ENCODE measurements at regions not wholly inside any gene's neighbourhood (a gene's known extent, or its start where the extent isn't known, plus 50 kb on each side); places are given as distances from the start of the nearest gene placed in this dataset.

DNA sequence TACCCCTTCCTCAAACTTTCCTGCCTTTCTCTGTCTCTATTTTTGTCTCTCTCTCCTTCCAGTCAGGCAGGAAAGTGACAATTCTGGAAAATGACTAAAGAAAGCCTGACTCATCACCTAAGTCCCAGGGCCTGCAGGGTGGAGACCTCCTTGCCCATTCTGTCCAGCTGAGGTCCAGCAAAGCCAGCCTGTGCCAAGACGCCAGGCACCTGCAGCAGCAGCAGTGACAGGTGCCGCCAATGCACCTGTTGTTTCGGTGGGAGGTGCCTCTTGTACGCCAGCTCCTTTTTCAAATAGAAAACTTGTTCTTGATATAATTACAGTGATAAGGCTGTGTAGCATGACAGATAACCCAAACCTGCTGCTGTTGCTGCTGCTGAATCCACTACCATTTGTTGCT, 501.3 kb downstream of the NTRK3 start:
- no peak overlapping the region for H3K4me3 ChIP-seq (ENCODE audit: low read length)
- DNase-seq (ENCODE audit: low read depth), result no peak
- TF ChIP-seq, protein P1, sequence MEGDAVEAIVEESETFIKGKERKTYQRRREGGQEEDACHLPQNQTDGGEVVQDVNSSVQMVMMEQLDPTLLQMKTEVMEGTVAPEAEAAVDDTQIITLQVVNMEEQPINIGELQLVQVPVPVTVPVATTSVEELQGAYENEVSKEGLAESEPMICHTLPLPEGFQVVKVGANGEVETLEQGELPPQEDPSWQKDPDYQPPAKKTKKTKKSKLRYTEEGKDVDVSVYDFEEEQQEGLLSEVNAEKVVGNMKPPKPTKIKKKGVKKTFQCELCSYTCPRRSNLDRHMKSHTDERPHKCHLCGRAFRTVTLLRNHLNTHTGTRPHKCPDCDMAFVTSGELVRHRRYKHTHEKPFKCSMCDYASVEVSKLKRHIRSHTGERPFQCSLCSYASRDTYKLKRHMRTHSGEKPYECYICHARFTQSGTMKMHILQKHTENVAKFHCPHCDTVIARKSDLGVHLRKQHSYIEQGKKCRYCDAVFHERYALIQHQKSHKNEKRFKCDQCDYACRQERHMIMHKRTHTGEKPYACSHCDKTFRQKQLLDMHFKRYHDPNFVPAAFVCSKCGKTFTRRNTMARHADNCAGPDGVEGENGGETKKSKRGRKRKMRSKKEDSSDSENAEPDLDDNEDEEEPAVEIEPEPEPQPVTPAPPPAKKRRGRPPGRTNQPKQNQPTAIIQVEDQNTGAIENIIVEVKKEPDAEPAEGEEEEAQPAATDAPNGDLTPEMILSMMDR (IDR thresholded peaks at IDR 0.05; ENCODE audit: insufficient read depth, low read depth, low read length, missing control alignments), result no peak

DNA sequence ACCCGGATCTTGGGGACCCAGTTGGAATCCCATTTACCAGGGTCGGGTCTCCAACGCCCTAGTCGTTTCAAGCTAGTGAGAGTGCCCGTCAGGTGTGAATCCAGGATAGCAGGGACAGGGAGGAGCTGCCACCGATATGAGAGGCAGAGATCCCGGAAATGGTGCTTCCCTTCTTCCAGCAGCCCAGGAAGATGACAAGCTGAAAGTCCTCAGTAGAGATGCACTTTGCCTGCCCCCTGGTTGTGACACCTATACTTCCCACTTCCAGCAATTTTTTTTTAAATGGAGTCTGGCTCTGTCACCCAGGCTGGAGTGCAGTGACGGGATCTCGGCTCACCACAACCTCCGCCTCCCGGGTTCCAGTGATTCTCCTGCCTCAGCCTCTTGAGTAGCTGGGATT, 503.0 kb downstream of the NTRK3 start:
- DNase-seq (ENCODE audit: low read depth), result no peak

GRCh38 chr15:87752250-87752951, 504.1 kb downstream of the NTRK3 start:
- H3K4me3 ChIP-seq (ENCODE audit: low read length), result no peak overlapping the region
- peak; percentile 81 for DNase-seq (ENCODE audit: low read depth)
- TF ChIP-seq, protein P1 (IDR thresholded peaks at IDR 0.05; ENCODE audit: insufficient read depth, low read depth, low read length, missing control alignments), result no peak

More for the DNA sequence above, 503.0 kb downstream of the NTRK3 start:
- no peak overlapping the region for H3K4me3 ChIP-seq (ENCODE audit: low read length)
- TF ChIP-seq, protein P1 (IDR thresholded peaks at IDR 0.05; ENCODE audit: insufficient read depth, low read depth, low read length, missing control alignments), result no peak

DNA sequence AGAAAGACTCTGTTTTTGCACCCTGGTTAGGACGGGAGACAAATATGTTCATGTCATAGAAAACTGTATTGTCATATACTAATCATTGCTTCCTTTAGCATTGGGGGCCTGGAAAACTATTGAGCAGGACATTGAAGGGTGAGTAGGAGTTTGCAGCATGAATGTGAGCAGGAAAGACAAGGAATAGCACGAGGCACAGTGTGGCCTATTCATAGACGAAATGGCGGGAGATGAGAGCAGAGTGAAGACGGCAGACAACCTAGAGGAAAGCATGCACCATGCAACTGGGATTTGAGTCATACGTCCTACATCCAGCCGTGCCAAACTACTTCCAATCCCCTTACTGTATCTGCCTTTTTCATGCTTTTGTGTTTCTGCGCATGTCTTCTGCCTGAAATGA, 508.1 kb downstream of the NTRK3 start:
- no peak for DNase-seq (ENCODE audit: low read depth)
- no peak overlapping the region for H3K4me3 ChIP-seq (ENCODE audit: low read length)
- TF ChIP-seq, protein P1 (IDR thresholded peaks at IDR 0.05; ENCODE audit: insufficient read depth, low read depth, low read length, missing control alignments), result no peak

GRCh38 chr15:87747087-87747486, 509.5 kb downstream of the NTRK3 start:
- no peak for DNase-seq (ENCODE audit: low read depth)
- H3K4me3 ChIP-seq (ENCODE audit: low read length), result no peak overlapping the region
- TF ChIP-seq, protein P1 (IDR thresholded peaks at IDR 0.05; ENCODE audit: insufficient read depth, low read depth, low read length, missing control alignments), result no peak

DNA sequence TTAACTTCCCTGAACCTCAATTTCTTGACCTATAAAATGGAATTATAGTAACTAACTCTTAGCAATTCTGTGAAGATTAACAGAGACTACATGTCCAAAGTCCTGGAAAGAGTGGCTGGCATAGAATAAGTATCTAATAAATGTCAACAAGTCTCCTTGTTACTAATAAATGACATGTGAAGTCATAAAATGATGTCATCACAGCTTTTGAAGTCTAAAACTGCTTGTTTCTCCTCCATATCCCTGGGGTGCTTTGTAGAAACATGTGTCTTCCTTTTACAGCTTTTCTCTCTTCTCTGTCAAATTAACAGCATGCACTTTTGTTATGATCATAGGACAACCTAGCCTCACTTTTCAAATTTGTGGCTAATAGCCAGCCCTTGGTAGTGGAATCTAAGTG, 510.2 kb downstream of the NTRK3 start:
- DNase-seq (ENCODE audit: low read depth), result no peak
- H3K4me3 ChIP-seq (ENCODE audit: low read length), result no peak overlapping the region
- TF ChIP-seq, protein P1 (IDR thresholded peaks at IDR 0.05; ENCODE audit: insufficient read depth, low read depth, low read length, missing control alignments), result no peak

GRCh38 chr15:87744815-87745214, 511.7 kb downstream of the NTRK3 start:
- DNase-seq (ENCODE audit: low read depth), result no peak
- no peak overlapping the region for H3K4me3 ChIP-seq (ENCODE audit: low read length)
- TF ChIP-seq, protein P1 (IDR thresholded peaks at IDR 0.05; ENCODE audit: insufficient read depth, low read depth, low read length, missing control alignments), result no peak

Data from epithelial cell of esophagus (primary cell).